ENCODE measurements at regions not wholly inside any gene's neighbourhood (a gene's known extent, or its start where the extent isn't known, plus 50 kb on each side); places are given as distances from the start of the nearest gene placed in this dataset.

- TF ChIP-seq POLR2A (IDR thresholded peaks at IDR 0.05) (no peak), CTCF (IDR thresholded peaks at IDR 0.05) (no peak)
Measured at GRCh38 chr1:82875170-82875569, 1074.4 kb downstream of the ADGRL2 start.
